ENCODE measurements at regions not wholly inside any gene's neighbourhood (a gene's known extent, or its start where the extent isn't known, plus 50 kb on each side); places are given as distances from the start of the nearest gene placed in this dataset.

DNA sequence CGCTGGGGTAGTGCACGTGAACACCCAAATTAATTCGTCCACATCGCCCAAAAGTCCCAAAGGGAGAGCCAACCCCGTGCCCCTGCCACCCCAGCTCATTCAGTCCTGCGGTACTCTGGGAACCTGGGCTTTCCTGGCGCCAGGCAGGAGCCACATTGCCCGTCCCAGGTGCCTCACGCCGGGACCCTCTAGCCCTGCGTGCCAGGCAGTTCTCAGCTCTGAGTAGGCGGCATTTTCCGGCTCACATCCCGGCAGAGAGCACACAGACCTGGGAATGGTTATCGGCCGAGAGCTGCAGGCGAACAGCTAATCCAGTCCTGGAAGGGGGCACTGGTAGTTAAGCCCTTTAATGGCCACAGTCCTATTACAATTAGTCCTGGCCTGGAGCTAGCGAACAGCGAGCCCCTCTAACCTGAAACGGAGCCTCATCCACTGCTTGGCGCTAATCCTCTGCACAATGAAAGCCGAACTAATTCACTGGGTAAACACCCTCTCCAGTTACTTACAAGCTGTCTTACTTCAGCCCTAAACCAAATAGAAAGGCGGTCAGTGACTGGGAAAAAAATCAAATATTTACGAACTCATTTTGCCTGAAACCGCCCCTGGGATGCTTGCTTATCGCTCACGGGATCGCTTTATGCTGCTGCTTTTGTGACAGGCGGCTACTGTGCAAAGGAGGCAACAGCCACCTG lies 254.6 kb upstream of the SOX14 start:
- H3K4me3 ChIP-seq (ENCODE audit: low read depth, low read length): no peak overlapping the region
- DNase-seq (ENCODE audit: low read depth): no peak
- TF ChIP-seq, protein P1, sequence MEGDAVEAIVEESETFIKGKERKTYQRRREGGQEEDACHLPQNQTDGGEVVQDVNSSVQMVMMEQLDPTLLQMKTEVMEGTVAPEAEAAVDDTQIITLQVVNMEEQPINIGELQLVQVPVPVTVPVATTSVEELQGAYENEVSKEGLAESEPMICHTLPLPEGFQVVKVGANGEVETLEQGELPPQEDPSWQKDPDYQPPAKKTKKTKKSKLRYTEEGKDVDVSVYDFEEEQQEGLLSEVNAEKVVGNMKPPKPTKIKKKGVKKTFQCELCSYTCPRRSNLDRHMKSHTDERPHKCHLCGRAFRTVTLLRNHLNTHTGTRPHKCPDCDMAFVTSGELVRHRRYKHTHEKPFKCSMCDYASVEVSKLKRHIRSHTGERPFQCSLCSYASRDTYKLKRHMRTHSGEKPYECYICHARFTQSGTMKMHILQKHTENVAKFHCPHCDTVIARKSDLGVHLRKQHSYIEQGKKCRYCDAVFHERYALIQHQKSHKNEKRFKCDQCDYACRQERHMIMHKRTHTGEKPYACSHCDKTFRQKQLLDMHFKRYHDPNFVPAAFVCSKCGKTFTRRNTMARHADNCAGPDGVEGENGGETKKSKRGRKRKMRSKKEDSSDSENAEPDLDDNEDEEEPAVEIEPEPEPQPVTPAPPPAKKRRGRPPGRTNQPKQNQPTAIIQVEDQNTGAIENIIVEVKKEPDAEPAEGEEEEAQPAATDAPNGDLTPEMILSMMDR (conservative IDR thresholded peaks at IDR 0.05; ENCODE audit: low read depth, low read length): no peak

DNA sequence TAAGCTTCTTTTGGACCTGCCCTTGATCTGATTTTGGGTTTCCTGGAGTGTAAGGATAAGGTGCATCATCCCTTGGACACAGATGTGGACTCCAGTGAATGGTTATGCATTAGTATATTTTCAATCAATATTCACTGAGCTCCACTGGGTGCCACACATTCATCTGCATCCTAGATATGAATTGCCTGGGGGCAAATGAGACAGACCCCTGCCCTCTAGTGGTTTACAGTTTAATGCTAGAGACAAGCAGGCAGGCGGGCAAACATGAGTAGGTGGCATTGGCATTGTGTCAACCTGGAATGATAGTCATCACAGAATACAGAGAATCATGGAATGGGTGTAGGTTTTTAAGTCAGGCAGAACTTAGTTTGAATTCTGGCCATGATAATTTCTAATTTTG lies 252.5 kb upstream of the SOX14 start:
- H3K4me3 ChIP-seq (ENCODE audit: low read depth, low read length): no peak overlapping the region
- no peak for DNase-seq (ENCODE audit: low read depth)
- TF ChIP-seq, protein P1 (conservative IDR thresholded peaks at IDR 0.05; ENCODE audit: low read depth, low read length): no peak

DNA sequence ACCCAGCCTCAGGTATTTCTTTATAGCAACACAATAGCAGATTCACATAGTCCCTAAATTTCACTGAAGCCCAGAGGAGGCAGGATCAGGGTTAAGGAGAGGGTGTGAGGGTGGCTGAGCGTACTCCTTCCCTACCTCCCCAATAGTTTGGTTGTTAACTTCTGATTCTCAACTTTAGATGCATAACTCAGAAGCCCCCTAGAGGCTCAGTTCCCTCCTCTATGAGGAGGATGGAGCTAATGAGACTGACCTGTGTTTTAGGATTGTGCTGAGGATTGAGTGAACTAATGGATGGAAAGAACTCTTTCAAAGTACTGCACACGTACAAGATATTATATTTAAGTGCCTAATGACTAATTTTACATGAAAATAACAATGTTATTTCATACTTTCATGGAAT lies 249.3 kb upstream of the SOX14 start:
- H3K4me3 ChIP-seq (ENCODE audit: low read depth, low read length): no peak overlapping the region
- no peak for DNase-seq (ENCODE audit: low read depth)
- TF ChIP-seq, protein P1 (conservative IDR thresholded peaks at IDR 0.05; ENCODE audit: low read depth, low read length): no peak

DNA sequence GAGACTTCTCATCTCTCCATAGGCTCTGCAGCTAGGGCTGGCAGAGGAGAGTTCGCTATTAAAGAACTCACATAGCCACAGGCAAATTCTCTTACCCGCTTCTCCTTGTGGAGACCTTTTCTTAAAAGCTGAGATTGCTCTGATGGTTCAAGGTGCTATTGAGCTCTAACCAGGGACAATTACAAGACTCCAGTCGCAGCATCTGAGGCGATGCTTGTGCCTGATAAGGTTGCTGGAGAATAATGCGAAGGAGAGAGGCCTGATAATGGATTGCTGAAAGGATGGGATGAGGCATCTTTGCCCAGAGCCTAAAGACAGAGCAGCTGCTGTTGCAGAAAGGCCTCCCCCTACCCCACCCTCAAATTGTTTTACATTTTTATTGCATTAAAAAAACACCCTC lies 244.5 kb upstream of the SOX14 start:
- no peak for DNase-seq (ENCODE audit: low read depth)
- TF ChIP-seq, protein P1 (conservative IDR thresholded peaks at IDR 0.05; ENCODE audit: low read depth, low read length): no peak
- no peak overlapping the region for H3K4me3 ChIP-seq (ENCODE audit: low read depth, low read length)

DNA sequence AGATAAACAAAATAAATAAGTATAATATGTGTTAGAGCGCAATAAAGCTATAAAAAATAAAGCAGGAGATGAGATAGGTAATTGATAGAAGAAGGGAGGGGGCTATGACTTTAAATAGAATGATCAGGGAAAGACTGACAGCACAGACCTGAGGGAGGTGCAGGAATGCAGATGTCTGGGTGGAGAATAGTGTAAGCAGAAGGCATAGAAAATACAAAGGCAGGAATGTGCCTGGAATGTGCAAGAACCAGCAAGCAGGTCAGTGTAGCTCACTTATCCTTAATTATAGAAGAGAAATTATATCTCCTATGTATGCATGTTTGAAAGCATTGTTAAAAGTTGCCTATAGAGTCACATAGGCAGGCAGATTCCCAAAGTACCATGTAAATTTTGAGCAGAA lies 239.4 kb upstream of the SOX14 start:
- TF ChIP-seq, protein P1 (conservative IDR thresholded peaks at IDR 0.05; ENCODE audit: low read depth, low read length): no peak
- DNase-seq (ENCODE audit: low read depth): no peak
- H3K4me3 ChIP-seq (ENCODE audit: low read depth, low read length): no peak overlapping the region

DNA sequence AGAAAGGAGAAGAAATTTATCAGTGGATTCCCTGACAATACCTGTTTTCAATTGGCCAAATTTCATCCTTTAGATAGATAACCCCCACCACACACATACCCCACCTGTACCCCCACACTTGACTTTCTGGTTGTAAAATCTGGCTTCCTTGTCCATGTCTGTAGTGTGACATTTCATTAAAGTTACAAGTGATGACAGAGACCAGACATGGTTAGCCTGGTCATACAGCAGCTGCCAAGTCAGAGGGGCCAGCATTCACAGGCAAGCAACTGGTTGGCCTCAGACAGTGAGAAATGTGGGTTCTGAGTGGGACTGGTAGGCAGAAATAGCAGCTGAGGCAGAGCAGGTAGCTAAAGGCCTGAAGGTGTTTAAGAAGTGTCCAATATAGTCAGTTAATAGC lies 238.6 kb upstream of the SOX14 start:
- no peak for DNase-seq (ENCODE audit: low read depth)
- TF ChIP-seq, protein P1 (conservative IDR thresholded peaks at IDR 0.05; ENCODE audit: low read depth, low read length): no peak
- no peak overlapping the region for H3K4me3 ChIP-seq (ENCODE audit: low read depth, low read length)

DNA sequence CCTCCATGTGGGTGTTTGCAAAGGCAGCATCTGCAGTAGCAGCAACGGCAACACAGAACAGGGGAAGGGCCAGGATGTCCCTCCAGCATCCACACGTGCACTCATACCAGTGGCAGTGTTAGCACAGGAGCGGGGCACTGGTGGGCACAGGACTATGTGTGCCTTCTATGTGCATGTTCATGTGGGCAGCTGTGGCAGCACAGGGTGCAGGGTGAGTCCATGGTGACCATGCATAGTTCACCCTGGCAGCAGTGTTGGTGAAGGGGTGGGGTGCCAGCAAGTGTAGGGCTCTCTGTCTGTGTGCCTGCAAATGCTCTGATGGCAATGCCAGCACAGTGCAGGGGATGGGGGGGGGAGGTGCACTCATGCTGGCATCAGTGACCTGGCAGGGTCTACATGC lies 222.1 kb upstream of the SOX14 start:
- TF ChIP-seq, protein P1 (conservative IDR thresholded peaks at IDR 0.05; ENCODE audit: low read depth, low read length): no peak
- no peak overlapping the region for H3K4me3 ChIP-seq (ENCODE audit: low read depth, low read length)
- no peak for DNase-seq (ENCODE audit: low read depth)

Data from epithelial cell of proximal tubule (primary cell).